ENCODE measurements at regions not wholly inside any gene's neighbourhood (a gene's known extent, or its start where the extent isn't known, plus 50 kb on each side); places are given as distances from the start of the nearest gene placed in this dataset.

DNA sequence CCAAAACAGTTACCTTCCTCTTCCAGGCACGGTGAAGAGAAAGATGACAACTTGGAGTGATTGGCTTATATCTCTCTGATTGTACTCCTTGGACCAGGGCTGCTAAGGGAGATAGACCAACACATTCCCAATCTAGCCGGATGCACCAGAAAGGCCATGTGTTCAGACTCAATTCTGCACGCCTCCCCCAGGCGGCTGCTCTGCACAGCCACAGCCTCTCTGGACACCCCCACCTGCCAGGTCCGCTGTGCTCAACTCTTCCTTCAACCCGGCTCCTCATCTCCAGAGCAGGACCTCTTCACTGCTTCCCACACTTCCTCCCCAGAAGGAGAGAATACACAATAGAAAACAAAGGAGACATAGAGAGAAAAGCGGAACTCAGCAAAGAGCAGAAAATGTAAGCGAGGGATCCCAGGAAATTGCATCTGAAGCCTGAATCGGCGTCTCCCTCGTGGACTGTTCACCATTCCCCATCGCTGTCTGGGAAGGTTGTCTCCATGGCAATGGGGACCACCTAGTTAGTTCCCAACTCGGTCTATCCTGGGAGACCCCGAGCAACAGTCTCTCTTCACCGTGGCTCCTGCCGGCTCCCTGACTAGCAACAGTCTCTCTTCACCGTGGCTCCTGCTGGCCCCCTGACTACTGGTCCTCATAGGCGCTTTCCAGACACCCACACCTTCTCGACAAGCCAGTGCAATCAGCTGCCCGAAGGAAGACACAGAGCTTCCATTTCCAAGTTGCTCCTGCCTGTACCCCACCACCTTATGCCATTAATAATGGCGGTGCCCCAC, 361.7 kb upstream of the MYT1L start:
- no peak for TF ChIP-seq CTCF (IDR thresholded peaks at IDR 0.05)
- Mint-ChIP-seq H3K27ac (no peak overlapping the region), H3K36me3 (ENCODE audit: low read depth) (no peaks in the 10 kb centered on the region), H3K4me1 (ENCODE audit: low read depth) (peaks cover 33% of the 10 kb centered on the region), H3K4me3 (no peak overlapping the region), H3K27me3 (no peaks in the 10 kb centered on the region), H3K9me3 (no peaks in the 10 kb centered on the region)
- Histone ChIP-seq H3K4me1 (ENCODE audit: insufficient read depth, low read length) (peaks cover 21% of the 10 kb centered on the region), H3K36me3 (ENCODE audit: insufficient read depth, low read length) (no peaks in the 10 kb centered on the region), H3K27me3 (ENCODE audit: control insufficient read depth in 1 of 2, insufficient read depth in 2 of 2, low read length in 2 of 2) (no peaks in the 10 kb centered on the region), H3K27ac (ENCODE audit: low read depth in 1 of 2, low read length in 2 of 2) (no peak overlapping the region), H3K4me3 (ENCODE audit: low read length) (no peak overlapping the region), H3K9me3 (ENCODE audit: control insufficient read depth in 1 of 2, insufficient read depth in 1 of 2, low read length in 2 of 2) (peaks cover 0 to 11% of the 10 kb centered on the region in 2 experiments)
- no peak for ATAC-seq (ENCODE audit: poor library complexity)
- DNase-seq: no peak
- POLR2A ChIA-PET: no interaction called here
- intact Hi-C loops (cut with DNase I, micrococcal nuclease): no loop called here
- CTCF ChIA-PET: no interaction called here

DNA sequence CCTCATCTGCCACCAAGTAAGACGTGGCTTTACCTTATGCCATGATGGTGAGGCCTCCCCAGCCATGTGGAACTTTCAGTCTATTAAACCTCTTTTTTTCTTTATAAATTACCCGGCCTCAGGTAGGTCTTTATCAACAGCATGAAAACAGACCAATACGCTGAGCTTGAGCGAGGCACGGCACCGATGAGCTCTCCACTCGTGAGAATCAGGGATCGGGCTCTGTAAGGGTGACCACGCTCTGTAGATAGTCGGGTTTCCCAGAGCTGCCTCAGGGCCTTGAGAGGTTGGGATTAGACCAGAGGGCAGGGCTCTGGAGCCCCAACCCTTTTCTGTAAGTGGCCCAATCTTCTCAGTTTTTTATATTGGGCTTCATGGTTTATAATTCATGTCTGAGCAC, 360.3 kb upstream of the MYT1L start:
- no peaks in the 10 kb centered on the region for H3K36me3 ChIP-seq (ENCODE audit: insufficient read depth, low read length)
- DNase-seq (no peak), ATAC-seq (ENCODE audit: poor library complexity) (no peak)
- intact Hi-C loops (cut with DNase I, micrococcal nuclease): no loop called here
- peak overlapping the region; percentile 33 for H3K27ac Mint-ChIP-seq
- CTCF ChIA-PET: no interaction called here
- H3K27me3 Mint-ChIP-seq: no peaks in the 10 kb centered on the region
- POLR2A ChIA-PET: no interaction called here
- no peak overlapping the region for H3K4me3 ChIP-seq (ENCODE audit: low read length)
- no peaks in the 10 kb centered on the region for H3K36me3 Mint-ChIP-seq (ENCODE audit: low read depth)
- no peak for TF ChIP-seq CTCF (IDR thresholded peaks at IDR 0.05)
- no peaks in the 10 kb centered on the region for H3K9me3 Mint-ChIP-seq
- peaks cover 39% of the 10 kb centered on the region for H3K4me1 Mint-ChIP-seq (ENCODE audit: low read depth)
- H3K4me3 Mint-ChIP-seq: no peak overlapping the region
- H3K27ac ChIP-seq (ENCODE audit: low read depth in 1 of 2, low read length in 2 of 2): no peak overlapping the region
- no peaks in the 10 kb centered on the region for H3K27me3 ChIP-seq (ENCODE audit: control insufficient read depth in 1 of 2, insufficient read depth in 2 of 2, low read length in 2 of 2)
- H3K4me1 ChIP-seq (ENCODE audit: insufficient read depth, low read length): peaks cover 29% of the 10 kb centered on the region
- peaks cover 0 to 11% of the 10 kb centered on the region in 2 experiments for H3K9me3 ChIP-seq (ENCODE audit: control insufficient read depth in 1 of 2, insufficient read depth in 1 of 2, low read length in 2 of 2)

- Mint-ChIP-seq H3K9me3 (no peaks in the 10 kb centered on the region), H3K27me3 (no peaks in the 10 kb centered on the region), H3K4me3 (no peak overlapping the region), H3K36me3 (ENCODE audit: low read depth) (no peaks in the 10 kb centered on the region), H3K27ac (peak overlapping the region; percentile 33), H3K4me1 (ENCODE audit: low read depth) (peaks cover 43% of the 10 kb centered on the region)
- intact Hi-C loops (cut with DNase I, micrococcal nuclease): no loop called here
- ATAC-seq (ENCODE audit: poor library complexity): no peak
- H3K4me3 ChIP-seq (ENCODE audit: low read length): no peak overlapping the region
- ChIA-PET POLR2A (no interaction called here), CTCF (no interaction called here)
- H3K9me3 ChIP-seq (ENCODE audit: control insufficient read depth in 1 of 2, insufficient read depth in 1 of 2, low read length in 2 of 2): peaks cover 0 to 11% of the 10 kb centered on the region in 2 experiments
- DNase-seq: no peak
- peaks cover 33% of the 10 kb centered on the region for H3K4me1 ChIP-seq (ENCODE audit: insufficient read depth, low read length)
- H3K27me3 ChIP-seq (ENCODE audit: control insufficient read depth in 1 of 2, insufficient read depth in 2 of 2, low read length in 2 of 2): no peaks in the 10 kb centered on the region
- TF ChIP-seq CTCF (IDR thresholded peaks at IDR 0.05): no peak
- no peaks in the 10 kb centered on the region for H3K36me3 ChIP-seq (ENCODE audit: insufficient read depth, low read length)
- H3K27ac ChIP-seq (ENCODE audit: low read depth in 1 of 2, low read length in 2 of 2): no peak overlapping the region
Measured at GRCh38 chr2:2690985-2691384, 359.9 kb upstream of the MYT1L start.

All from CD4-positive, alpha-beta T cell (primary cell).